Naive thymus-derived CD4-positive, alpha-beta T cell (primary cell): ENCODE measurements at regions not wholly inside any gene's neighbourhood (a gene's known extent, or its start where the extent isn't known, plus 50 kb on each side); places are given as distances from the start of the nearest gene placed in this dataset.

ENCODE experiments used
- ATAC-seq: fragments of 150-1000 bp; cut with Tn5 transposase; 2 replicates; pipeline ENCODE4 v1.10.0; 2021; ENCODE audit warnings: mild to moderate bottlenecking, moderate library complexity
- CTCF ChIA-PET: fragments of 350-600 bp; sonication (Branson Sonifier 250); formaldehyde crosslinking; loops from one replicate; lab custom pipeline; 2021; ENCODE audit warnings: antibody characterized with exemption; lab: Charles Lee
- POLR2A ChIA-PET: fragments of 350-600 bp; sonication (Branson Sonifier 250); formaldehyde crosslinking; loops from one replicate; lab custom pipeline; 2021; ENCODE audit warnings: antibody characterized with exemption, inconsistent platforms; lab: Charles Lee
- DNase-seq, 9 donors: peaks; one replicate each; pipeline versions ENCODE4 v3.0.0 to v3.0.0-alpha.2; 2020 to 2022; ENCODE audit warnings: mixed read lengths in 1 of 9
- H3K27ac ChIP-seq: one replicate; pipeline ENCODE4 v1.7.0; 2013; ENCODE audit warnings: mild to moderate bottlenecking, low read depth, low read length, moderate library complexity
- H3K27me3 ChIP-seq, 2 donors: one replicate each; pipeline ENCODE4 v1.7.0; 2013; ENCODE audit warnings: low read length in 2 of 2, mild to moderate bottlenecking in 2 of 2, moderate library complexity in 2 of 2; ENCODE audit not compliant: control insufficient read depth in 2 of 2, insufficient read depth in 2 of 2
- H3K36me3 ChIP-seq, 3 experiments: 1 replicate in 2 of 3; 2 replicates in 1 of 3; pipeline ENCODE4 v1.7.0; 2013; ENCODE audit warnings: low read length in 3 of 3, mild to moderate bottlenecking in 3 of 3, moderate library complexity in 1 of 3; ENCODE audit not compliant: insufficient read depth in 3 of 3, control insufficient read depth in 2 of 3
- H3K4me1 ChIP-seq, 2 donors: one replicate each; pipeline ENCODE4 v1.7.0; 2013; ENCODE audit warnings: low read length in 2 of 2, mild to moderate bottlenecking in 2 of 2, moderate library complexity in 1 of 2; ENCODE audit not compliant: control insufficient read depth in 2 of 2, insufficient read depth in 2 of 2
- H3K4me3 ChIP-seq: 2 replicates; pipeline ENCODE4 v1.7.0; 2013; ENCODE audit warnings: mild to moderate bottlenecking, low read length
- H3K9me3 ChIP-seq, 3 experiments: 1 replicate in 2 of 3; 2 replicates in 1 of 3; pipeline ENCODE4 v1.7.0; 2013; ENCODE audit warnings: low read length in 3 of 3; ENCODE audit not compliant: control insufficient read depth in 2 of 3
- H3K27ac Mint-ChIP-seq, 9 donors: one replicate each; pipeline ENCODE4 v1.8.0; 2020 to 2022; ENCODE audit warnings: mixed read lengths in 9 of 9, mild to moderate bottlenecking in 8 of 9, moderate library complexity in 5 of 9, inconsistent platforms in 2 of 9
- H3K27me3 Mint-ChIP-seq, 5 donors: one replicate each; pipeline ENCODE4 v1.8.0; 2021 to 2022; ENCODE audit warnings: mixed read lengths in 5 of 5, mild to moderate bottlenecking in 1 of 5
- H3K36me3 Mint-ChIP-seq, 5 donors: one replicate each; pipeline ENCODE4 v1.8.0; 2020 to 2022; ENCODE audit warnings: mixed read lengths in 5 of 5, mild to moderate bottlenecking in 3 of 5, inconsistent platforms in 1 of 5
- H3K4me1 Mint-ChIP-seq, 7 donors: one replicate each; pipeline ENCODE4 v1.8.0; 2020 to 2022; ENCODE audit warnings: mixed read lengths in 7 of 7, mild to moderate bottlenecking in 3 of 7, inconsistent platforms in 1 of 7
- H3K4me3 Mint-ChIP-seq, 10 donors: one replicate each; pipeline ENCODE4 v1.8.0; 2020 to 2022; ENCODE audit warnings: mild to moderate bottlenecking in 10 of 10, mixed read lengths in 10 of 10, moderate library complexity in 6 of 10, inconsistent platforms in 2 of 10
- H3K9me3 Mint-ChIP-seq, 11 donors: one replicate each; pipeline ENCODE4 v1.8.0; 2020 to 2022; ENCODE audit warnings: mixed read lengths in 11 of 11, mild to moderate bottlenecking in 4 of 11, inconsistent platforms in 1 of 11, moderate library complexity in 1 of 11
- intact Hi-C, 2 donors: fragments of 100-400 bp; cut with micrococcal nuclease; formaldehyde crosslinking; loops; one replicate each; pipeline ENCODE4 v1.15.1; 2023

GRCh38 chr1:47674189-47674588, 236.3 kb downstream of the FOXD2 start:
- Mint-ChIP-seq H3K36me3 (peaks cover 0 to 9% (median 0%) of the 10 kb centered on the region in 5 donors), H3K9me3 (peaks cover 2 to 23% (median 12%) of the 10 kb centered on the region in 11 donors), H3K27me3 (peaks cover 13 to 34% (median 26%) of the 10 kb centered on the region in 5 donors), H3K4me3 (no peak overlapping the region), H3K27ac (no peak overlapping the region), H3K4me1 (no peaks in the 10 kb centered on the region)
- intact Hi-C loops = no loop called here
- Histone ChIP-seq H3K4me3 (no peak overlapping the region), H3K9me3 (no peaks in the 10 kb centered on the region), H3K36me3 (no peaks in the 10 kb centered on the region), H3K4me1 (no peaks in the 10 kb centered on the region), H3K27me3 (peaks cover 0 to 4% of the 10 kb centered on the region in 2 donors), H3K27ac (no peak overlapping the region)
- DNase-seq (no peak), ATAC-seq (no peak)
- ChIA-PET CTCF (no interaction called here), POLR2A (no interaction called here)

- Histone ChIP-seq H3K9me3 (no peaks in the 10 kb centered on the region), H3K4me1 (no peaks in the 10 kb centered on the region), H3K27me3 (no peaks in the 10 kb centered on the region), H3K4me3 (no peak overlapping the region), H3K27ac (no peak overlapping the region), H3K36me3 (no peaks in the 10 kb centered on the region)
- CTCF ChIA-PET = no interaction called here
- intact Hi-C loops = no loop called here
- POLR2A ChIA-PET = no interaction called here
- H3K9me3 Mint-ChIP-seq = peaks cover 2 to 23% (median 12%) of the 10 kb centered on the region in 11 donors
- no peak overlapping the region for H3K27ac Mint-ChIP-seq
- no peaks in the 10 kb centered on the region for H3K4me1 Mint-ChIP-seq
- H3K36me3 Mint-ChIP-seq = peaks cover 0 to 9% (median 0%) of the 10 kb centered on the region in 5 donors
- H3K4me3 Mint-ChIP-seq = no peak overlapping the region
- H3K27me3 Mint-ChIP-seq = peaks cover 13 to 37% (median 25%) of the 10 kb centered on the region in 5 donors
- DNase-seq = no peak
- no peak for ATAC-seq
Observed at GRCh38 chr1:47675047-47675675, 237.3 kb downstream of the FOXD2 start.

GRCh38 chr1:47675721-47676120, 237.9 kb downstream of the FOXD2 start:
- Histone ChIP-seq H3K4me1 (no peaks in the 10 kb centered on the region), H3K27ac (no peak overlapping the region), H3K27me3 (no peaks in the 10 kb centered on the region), H3K36me3 (no peaks in the 10 kb centered on the region), H3K9me3 (no peaks in the 10 kb centered on the region), H3K4me3 (no peak overlapping the region)
- Mint-ChIP-seq H3K36me3 (peaks cover 0 to 9% (median 0%) of the 10 kb centered on the region in 5 donors), H3K27me3 (peaks cover 11 to 31% (median 19%) of the 10 kb centered on the region in 5 donors), H3K4me3 (no peak overlapping the region), H3K9me3 (peaks cover 2 to 23% (median 12%) of the 10 kb centered on the region in 11 donors), H3K27ac (no peak overlapping the region), H3K4me1 (no peaks in the 10 kb centered on the region)
- DNase-seq = no peak
- intact Hi-C loops = no loop called here
- ChIA-PET CTCF (no interaction called here), POLR2A (no interaction called here)
- no peak for ATAC-seq

- no peak for DNase-seq
- CTCF ChIA-PET = no interaction called here
- H3K4me3 ChIP-seq = no peak overlapping the region
- no peaks in the 10 kb centered on the region for H3K9me3 ChIP-seq
- Mint-ChIP-seq H3K27me3 (peaks cover 7 to 33% (median 18%) of the 10 kb centered on the region in 5 donors), H3K36me3 (peaks cover 0 to 9% (median 0%) of the 10 kb centered on the region in 5 donors), H3K9me3 (peaks cover 2 to 19% (median 12%) of the 10 kb centered on the region in 11 donors), H3K27ac (peak overlapping the region in 1 of 9 donors; percentile 8), H3K4me3 (no peak overlapping the region), H3K4me1 (no peaks in the 10 kb centered on the region)
- H3K4me1 ChIP-seq = no peaks in the 10 kb centered on the region
- ATAC-seq = no peak
- intact Hi-C loops = no loop called here
- POLR2A ChIA-PET = no interaction called here
- H3K27ac ChIP-seq = no peak overlapping the region
- H3K27me3 ChIP-seq = no peaks in the 10 kb centered on the region
- H3K36me3 ChIP-seq = no peaks in the 10 kb centered on the region
Observed at GRCh38 chr1:47676311-47677054, 238.6 kb downstream of the FOXD2 start.

- intact Hi-C loops = no loop called here
- ChIA-PET CTCF (no interaction called here), POLR2A (interaction anchor here (0.6 kb wide), 1 partner anchor 21 kb away, joined by 3 read pairs; no protein-coding TSS in a partner anchor)
- H3K27ac ChIP-seq = no peak overlapping the region
- Mint-ChIP-seq H3K27ac (no peak overlapping the region), H3K36me3 (peaks cover 0 to 9% (median 0%) of the 10 kb centered on the region in 5 donors), H3K27me3 (peaks cover 7 to 33% (median 20%) of the 10 kb centered on the region in 5 donors), H3K9me3 (peaks cover 2 to 15% (median 10%) of the 10 kb centered on the region in 11 donors), H3K4me3 (no peak overlapping the region), H3K4me1 (no peaks in the 10 kb centered on the region)
- no peak overlapping the region for H3K4me3 ChIP-seq
- DNase-seq (no peak), ATAC-seq (no peak)
- H3K9me3 ChIP-seq = no peaks in the 10 kb centered on the region
- no peaks in the 10 kb centered on the region for H3K27me3 ChIP-seq
- H3K36me3 ChIP-seq = no peaks in the 10 kb centered on the region
- no peaks in the 10 kb centered on the region for H3K4me1 ChIP-seq
Observed at GRCh38 chr1:47677241-47677940, 239.5 kb downstream of the FOXD2 start.

GRCh38 chr1:47678464-47678980, 240.7 kb downstream of the FOXD2 start:
- Mint-ChIP-seq H3K9me3 (peaks cover 0 to 5% (median 3%) of the 10 kb centered on the region in 11 donors), H3K4me3 (no peak overlapping the region), H3K27me3 (peaks cover 4 to 33% (median 16%) of the 10 kb centered on the region in 5 donors), H3K4me1 (no peaks in the 10 kb centered on the region), H3K27ac (no peak overlapping the region), H3K36me3 (peaks cover 0 to 5% (median 0%) of the 10 kb centered on the region in 5 donors)
- Histone ChIP-seq H3K27me3 (no peaks in the 10 kb centered on the region), H3K4me3 (no peak overlapping the region), H3K27ac (no peak overlapping the region), H3K36me3 (no peaks in the 10 kb centered on the region), H3K4me1 (no peaks in the 10 kb centered on the region), H3K9me3 (no peaks in the 10 kb centered on the region)
- ATAC-seq (no peak), DNase-seq (no peak)
- CTCF ChIA-PET = no interaction called here
- intact Hi-C loops = no loop called here
- POLR2A ChIA-PET = no interaction called here
